Upper lobe of left lung (tissue), 6 donors: ENCODE measurements at regions not wholly inside any gene's neighbourhood (a gene's known extent, or its start where the extent isn't known, plus 50 kb on each side); places are given as distances from the start of the nearest gene placed in this dataset.

Experiments
- ATAC-seq, 2 donors: fragments of 200-7000 bp; cut with Tn5 transposase; one replicate each; pipeline ENCODE4 v1.9.1; 2022; ENCODE audit warnings: mild to moderate bottlenecking in 2 of 2, moderate library complexity in 2 of 2; ENCODE audit not compliant: low FRiP score in 2 of 2
- DNase-seq, 2 donors: peaks; one replicate each; pipeline ENCODE4 v3.0.0-alpha.2; 2019 to 2020
- H3K27ac ChIP-seq, 4 donors: fragments of 200-600 bp; sonication (generic); one replicate each; pipeline ENCODE4 v1.5.1; 2016 to 2019
- H3K27me3 ChIP-seq, 4 donors: fragments of 200-600 bp; sonication (generic); one replicate each; pipeline ENCODE4 v1.5.1; 2017 to 2019
- H3K36me3 ChIP-seq, 4 donors: fragments of 200-600 bp; sonication (generic); one replicate each; pipeline ENCODE4 v1.5.1; 2016 to 2019
- H3K4me1 ChIP-seq, 4 donors: fragments of 200-600 bp; sonication (generic); one replicate each; pipeline ENCODE4 v1.5.1; 2018 to 2019
- H3K4me3 ChIP-seq, 4 donors: fragments of 200-600 bp; sonication (generic); one replicate each; pipeline ENCODE4 v1.5.1; 2017 to 2019; ENCODE audit warnings: mild to moderate bottlenecking in 2 of 4, moderate library complexity in 1 of 4
- H3K9me3 ChIP-seq, 4 donors: fragments of 200-600 bp; sonication (generic); one replicate each; pipeline ENCODE4 v1.5.1; 2018 to 2019
- EP300 ChIP-seq, 4 donors: sonication (generic); formaldehyde crosslinking; IDR thresholded peaks; one replicate each; pipeline ENCODE4 v1.5.1; 2017; ENCODE audit warnings: antibody characterized with exemption in 4 of 4, control low read depth in 2 of 4
- POLR2A ChIP-seq, 4 donors: fragments of 450-650 bp; IDR thresholded peaks; one replicate each; pipeline ENCODE4 v1.5.1; 2016 to 2017; ENCODE audit warnings: antibody characterized with exemption in 4 of 4, mild to moderate bottlenecking in 2 of 4
- POLR2AphosphoS5 ChIP-seq, 2 donors: sonication (generic); formaldehyde crosslinking; IDR thresholded peaks; one replicate each; pipeline ENCODE4 v1.5.1; 2017; ENCODE audit warnings: antibody characterized with exemption in 2 of 2
- WGBS, 2 donors: methylation state at CpG; one replicate each; pipeline ENCODE4 v1.1.5; 2017 to 2018; 5-methylcytosine and 5-hydroxymethylcytosine counted together
- TF ChIP-seq, protein P1 (sequence below), 6 experiments: fragments of 450-650 bp in 4 of 6; fragments of 200-600 bp in 2 of 6; sonication (generic) in 2 of 6; IDR thresholded peaks; one replicate each; pipeline ENCODE4 v1.5.1; 2016 to 2019; ENCODE audit warnings: antibody characterized with exemption in 6 of 6
- donor health status: DM: no; HTN: no; CAD: no; lungs with moderate emphysema.
- donor health status: DM: no; HTN: yes; CAD: no; lungs with severe emphysema.

GRCh38 chr11:119908573-119908904 lies 179.5 kb upstream of the NECTIN1 start:
- no peaks in the 10 kb centered on the region for H3K36me3 ChIP-seq
- no peak overlapping the region for H3K27ac ChIP-seq
- TF ChIP-seq, protein P1, sequence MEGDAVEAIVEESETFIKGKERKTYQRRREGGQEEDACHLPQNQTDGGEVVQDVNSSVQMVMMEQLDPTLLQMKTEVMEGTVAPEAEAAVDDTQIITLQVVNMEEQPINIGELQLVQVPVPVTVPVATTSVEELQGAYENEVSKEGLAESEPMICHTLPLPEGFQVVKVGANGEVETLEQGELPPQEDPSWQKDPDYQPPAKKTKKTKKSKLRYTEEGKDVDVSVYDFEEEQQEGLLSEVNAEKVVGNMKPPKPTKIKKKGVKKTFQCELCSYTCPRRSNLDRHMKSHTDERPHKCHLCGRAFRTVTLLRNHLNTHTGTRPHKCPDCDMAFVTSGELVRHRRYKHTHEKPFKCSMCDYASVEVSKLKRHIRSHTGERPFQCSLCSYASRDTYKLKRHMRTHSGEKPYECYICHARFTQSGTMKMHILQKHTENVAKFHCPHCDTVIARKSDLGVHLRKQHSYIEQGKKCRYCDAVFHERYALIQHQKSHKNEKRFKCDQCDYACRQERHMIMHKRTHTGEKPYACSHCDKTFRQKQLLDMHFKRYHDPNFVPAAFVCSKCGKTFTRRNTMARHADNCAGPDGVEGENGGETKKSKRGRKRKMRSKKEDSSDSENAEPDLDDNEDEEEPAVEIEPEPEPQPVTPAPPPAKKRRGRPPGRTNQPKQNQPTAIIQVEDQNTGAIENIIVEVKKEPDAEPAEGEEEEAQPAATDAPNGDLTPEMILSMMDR (IDR thresholded peaks at IDR 0.05), result no peak
- TF ChIP-seq POLR2A (IDR thresholded peaks at IDR 0.05), result no peak
- TF ChIP-seq POLR2AphosphoS5 (IDR thresholded peaks at IDR 0.05), result no peak
- no peak for TF ChIP-seq EP300 (IDR thresholded peaks at IDR 0.05)
- 61 to 70% methylated on average over 5 to 6 of the region's 6 CpGs for WGBS, 2 donors
- no peaks in the 10 kb centered on the region for H3K9me3 ChIP-seq
- no peaks in the 10 kb centered on the region for H3K27me3 ChIP-seq
- DNase-seq (no peak), ATAC-seq (no peak)
- H3K4me3 ChIP-seq, result no peak overlapping the region
- H3K4me1 ChIP-seq, result peaks cover 0 to 18% (median 2%) of the 10 kb centered on the region in 4 donors

DNA sequence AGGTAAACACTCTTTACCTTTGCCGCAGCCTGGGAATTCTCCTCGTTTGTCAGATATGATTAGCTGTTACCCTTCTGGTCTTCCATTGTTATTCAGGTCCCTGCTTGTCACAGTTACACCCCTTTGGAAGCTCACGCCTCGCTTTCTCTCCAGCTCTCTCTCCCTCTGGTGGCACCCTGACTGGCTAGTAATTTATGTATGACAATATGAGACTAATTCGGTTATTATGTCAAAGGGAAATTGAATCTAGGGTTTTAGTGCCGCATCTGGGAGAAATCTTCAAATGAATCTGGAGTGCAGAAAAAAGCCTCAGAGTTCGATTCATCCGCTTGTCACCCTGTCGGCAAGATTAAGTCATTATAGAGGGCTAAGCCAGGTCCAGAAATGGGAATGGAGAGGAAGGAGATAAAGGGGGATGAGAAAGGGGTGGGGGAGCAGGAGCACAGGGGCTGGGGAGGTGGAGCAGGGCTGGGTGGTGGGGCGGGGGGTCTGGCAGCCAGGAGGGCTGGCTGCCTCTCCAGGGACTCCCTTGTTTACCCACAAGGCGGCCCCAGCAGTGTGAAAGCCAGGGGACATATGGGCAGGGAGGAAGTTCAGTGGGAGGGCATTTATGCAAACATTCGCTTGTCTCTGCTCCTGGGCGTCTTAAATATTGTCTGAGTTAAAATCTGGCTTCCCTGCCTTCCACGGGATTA lies 179.0 kb upstream of the NECTIN1 start:
- Histone ChIP-seq H3K27me3 (no peaks in the 10 kb centered on the region), H3K9me3 (no peaks in the 10 kb centered on the region), H3K4me3 (no peak overlapping the region), H3K36me3 (no peaks in the 10 kb centered on the region), H3K4me1 (peaks cover 0 to 18% (median 2%) of the 10 kb centered on the region in 4 donors), H3K27ac (peak overlapping the region in 1 of 4 donors; percentile 30)
- ATAC-seq, result no peak
- DNase-seq, result no peak
- TF ChIP-seq POLR2AphosphoS5 (IDR thresholded peaks at IDR 0.05), result no peak
- no peak for TF ChIP-seq EP300 (IDR thresholded peaks at IDR 0.05)
- TF ChIP-seq POLR2A (IDR thresholded peaks at IDR 0.05), result no peak
- TF ChIP-seq, protein P1 (IDR thresholded peaks at IDR 0.05), result no peak
- 47 to 49% methylated on average over 13 to 14 of the region's 14 CpGs for WGBS, 2 donors

DNA sequence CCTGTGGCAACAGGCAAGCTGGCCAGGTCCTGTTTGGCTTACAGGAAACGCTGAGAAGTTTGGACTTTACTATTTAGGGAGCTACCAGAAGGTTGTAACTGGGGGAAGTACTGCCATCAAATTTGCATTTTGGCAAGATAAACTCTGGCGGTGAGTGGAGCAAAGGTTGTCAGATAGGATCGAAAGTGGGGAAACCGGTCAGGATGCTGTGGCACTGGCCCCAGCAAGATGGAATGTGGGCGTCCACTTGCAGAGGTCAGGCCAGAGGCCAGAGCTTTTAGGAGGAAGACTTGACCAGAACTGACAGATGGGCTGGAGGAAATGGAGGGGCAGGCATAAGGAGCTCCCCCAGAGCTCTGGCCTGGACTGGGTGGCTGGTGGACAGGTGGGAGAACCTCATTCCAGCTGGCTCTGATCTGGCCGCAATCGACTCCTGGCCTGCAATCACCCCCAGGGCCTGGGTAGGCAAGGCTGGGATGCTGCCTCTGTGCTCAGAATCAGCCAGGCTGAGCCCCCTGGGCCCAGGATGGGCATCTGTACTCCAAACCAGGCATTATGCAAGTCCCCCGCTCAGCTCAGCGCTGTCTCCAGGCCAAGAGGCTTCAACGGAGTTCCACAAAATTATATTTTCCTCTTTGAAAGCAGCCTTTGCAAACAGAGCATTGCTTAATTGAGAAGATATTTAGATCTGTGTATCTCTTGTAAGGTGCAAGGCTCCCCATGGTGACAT lies 178.3 kb upstream of the NECTIN1 start:
- H3K27me3 ChIP-seq, result no peaks in the 10 kb centered on the region
- H3K4me1 ChIP-seq, result peaks cover 0 to 18% (median 2%) of the 10 kb centered on the region in 4 donors
- no peaks in the 10 kb centered on the region for H3K36me3 ChIP-seq
- ATAC-seq (peak; percentile 16 to 72), DNase-seq (peak; percentile 40 to 66)
- TF ChIP-seq POLR2A (IDR thresholded peaks at IDR 0.05), result no peak
- no peak for TF ChIP-seq EP300 (IDR thresholded peaks at IDR 0.05)
- TF ChIP-seq, protein P1 (IDR thresholded peaks at IDR 0.05), result no peak
- no peak for TF ChIP-seq POLR2AphosphoS5 (IDR thresholded peaks at IDR 0.05)
- H3K27ac ChIP-seq, result peak overlapping the region in 1 of 4 donors; percentile 46
- H3K4me3 ChIP-seq, result no peak overlapping the region
- H3K9me3 ChIP-seq, result no peaks in the 10 kb centered on the region
- WGBS, 2 donors, result 64 to 68% methylated on average over 10 of the region's 10 CpGs

DNA sequence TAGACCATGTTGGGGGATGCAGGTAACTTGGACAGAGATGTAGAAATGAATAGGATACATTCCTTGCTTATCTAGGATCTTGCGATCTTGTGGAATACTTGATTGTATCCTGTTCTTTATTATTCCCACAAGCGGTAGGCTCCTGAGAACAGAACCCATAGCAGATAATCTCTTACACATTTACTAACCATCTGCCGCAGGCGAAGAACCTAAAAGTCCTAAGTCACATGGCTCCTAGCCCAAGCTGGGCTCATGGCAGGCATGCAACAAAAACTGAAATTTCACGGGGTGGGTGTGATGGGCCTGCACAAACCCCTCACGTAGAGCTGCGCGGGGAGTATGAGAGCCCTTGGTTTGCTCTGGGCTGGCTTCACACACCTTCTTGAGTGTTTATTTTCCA lies 177.4 kb upstream of the NECTIN1 start:
- WGBS, 2 donors, result 70 to 80% methylated on average over 8 of the region's 8 CpGs
- peak overlapping the region in 1 of 4 donors; percentile 46 for H3K27ac ChIP-seq

More for the DNA sequence above, 177.4 kb upstream of the NECTIN1 start:
- TF ChIP-seq, protein P1 (IDR thresholded peaks at IDR 0.05), result no peak
- TF ChIP-seq EP300 (IDR thresholded peaks at IDR 0.05) (no peak), POLR2AphosphoS5 (IDR thresholded peaks at IDR 0.05) (no peak), POLR2A (IDR thresholded peaks at IDR 0.05) (no peak)
- Histone ChIP-seq H3K9me3 (no peaks in the 10 kb centered on the region), H3K4me3 (no peak overlapping the region), H3K36me3 (no peaks in the 10 kb centered on the region), H3K27me3 (no peaks in the 10 kb centered on the region), H3K4me1 (peaks cover 0 to 18% (median 2%) of the 10 kb centered on the region in 4 donors)
- DNase-seq (no peak), ATAC-seq (no peak)
